Neural cell (in vitro differentiated cells): ENCODE measurements at regions not wholly inside any gene's neighbourhood (a gene's known extent, or its start where the extent isn't known, plus 50 kb on each side); places are given as distances from the start of the nearest gene placed in this dataset.

Experiments
- CTCF ChIP-seq: fragments of 450-650 bp; IDR thresholded peaks from 2 replicates; pipeline ENCODE4 v1.5.1; 2014; ENCODE audit warnings: antibody characterized with exemption, mild to moderate bottlenecking, moderate library complexity; ENCODE audit not compliant: poor library complexity, severe bottlenecking
- EZH2 ChIP-seq: fragments of 200-600, 300-800 bp; shearing (Covaris generic), sonication (generic); IDR thresholded peaks from 2 replicates; pipeline ENCODE4 v1.6.1; 2014; ENCODE audit warnings: antibody characterized with exemption, low read length, borderline replicate concordance, mild to moderate bottlenecking; ENCODE audit not compliant: insufficient read depth, poor library complexity, severe bottlenecking
- POLR2AphosphoS5 ChIP-seq: IDR thresholded peaks from 2 replicates; pipeline ENCODE4 v1.6.1; 2012
- TAF1 ChIP-seq: IDR thresholded peaks from 2 replicates; pipeline ENCODE4 v1.6.1; 2012; ENCODE audit warnings: low read depth

GRCh38 chr2:175371378-175371777, 189.9 kb upstream of the ATP5MC3 start:
- TF ChIP-seq CTCF (no peak), EZH2 (no peak), TAF1 (no peak), POLR2AphosphoS5 (no peak)
